Skeletal muscle satellite cell (primary cell): ENCODE measurements at regions not wholly inside any gene's neighbourhood (a gene's known extent, or its start where the extent isn't known, plus 50 kb on each side); places are given as distances from the start of the nearest gene placed in this dataset.

Experiments
- H3K27me3 ChIP-seq: 2 replicates; pipeline ENCODE4 v1.7.0; 2013; ENCODE audit warnings: low read length; ENCODE audit not compliant: control insufficient read depth, insufficient read depth
- H3K36me3 ChIP-seq: 2 replicates; pipeline ENCODE4 v1.7.0; 2013; ENCODE audit warnings: mild to moderate bottlenecking, control low read depth, low read length; ENCODE audit not compliant: insufficient read depth
- H3K4me1 ChIP-seq: 2 replicates; pipeline ENCODE4 v1.7.0; 2013; ENCODE audit warnings: low read length; ENCODE audit not compliant: control insufficient read depth, insufficient read depth
- H3K4me2 ChIP-seq: 2 replicates; pipeline ENCODE4 v1.7.0; 2013; ENCODE audit warnings: mild to moderate bottlenecking, low read length
- H3K4me3 ChIP-seq: 2 replicates; pipeline ENCODE4 v1.7.0; 2013; ENCODE audit warnings: low read length
- H3K9ac ChIP-seq: 2 replicates; pipeline ENCODE4 v1.7.0; 2013; ENCODE audit warnings: mild to moderate bottlenecking, low read depth, low read length, moderate library complexity
- H3K9me3 ChIP-seq: replicated peaks from 2 replicates; pipeline ENCODE4 v1.7.0; 2013; ENCODE audit warnings: mild to moderate bottlenecking, control low read depth, low read length

GRCh38 chr16:85169333-85170065 is 57.2 kb upstream of the CIBAR2 start:
- peak overlapping the region; percentile 39 for H3K9ac ChIP-seq
- H3K4me2 ChIP-seq, result peak overlapping the region; percentile 98
- peak overlapping the region; percentile 76 for H3K4me3 ChIP-seq
- H3K36me3 ChIP-seq, result no peaks in the 10 kb centered on the region
- H3K4me1 ChIP-seq, result peaks cover 65% of the 10 kb centered on the region
- no peaks in the 10 kb centered on the region for H3K27me3 ChIP-seq
- H3K9me3 ChIP-seq, result no peaks in the 10 kb centered on the region

- Histone ChIP-seq H3K9me3 (no peaks in the 10 kb centered on the region), H3K4me3 (peak overlapping the region; percentile 76), H3K27me3 (no peaks in the 10 kb centered on the region), H3K4me2 (peak overlapping the region; percentile 98), H3K36me3 (no peaks in the 10 kb centered on the region), H3K4me1 (peaks cover 71% of the 10 kb centered on the region), H3K9ac (peak overlapping the region; percentile 39)
These were observed 57.8 kb upstream of the CIBAR2 start for GRCh38 chr16:85170066-85170491.

GRCh38 chr16:85170590-85171003 is 58.3 kb upstream of the CIBAR2 start:
- Histone ChIP-seq H3K36me3 (no peaks in the 10 kb centered on the region), H3K27me3 (no peaks in the 10 kb centered on the region), H3K9me3 (no peaks in the 10 kb centered on the region), H3K9ac (no peak overlapping the region), H3K4me1 (peaks cover 76% of the 10 kb centered on the region), H3K4me3 (peak overlapping the region; percentile 76), H3K4me2 (peak overlapping the region; percentile 98)

GRCh38 chr16:85171004-85171758 is 58.9 kb upstream of the CIBAR2 start:
- Histone ChIP-seq H3K27me3 (no peaks in the 10 kb centered on the region), H3K4me3 (peak overlapping the region; percentile 76), H3K4me1 (peaks cover 77% of the 10 kb centered on the region), H3K36me3 (no peaks in the 10 kb centered on the region), H3K9ac (peak overlapping the region; percentile 78), H3K4me2 (peak overlapping the region; percentile 98), H3K9me3 (no peaks in the 10 kb centered on the region)

GRCh38 chr16:85171759-85172454 is 59.6 kb upstream of the CIBAR2 start:
- no peaks in the 10 kb centered on the region for H3K9me3 ChIP-seq
- H3K4me3 ChIP-seq, result peak overlapping the region; percentile 76
- peak overlapping the region; percentile 98 for H3K4me2 ChIP-seq
- H3K4me1 ChIP-seq, result peaks cover 77% of the 10 kb centered on the region
- no peaks in the 10 kb centered on the region for H3K27me3 ChIP-seq
- H3K36me3 ChIP-seq, result no peaks in the 10 kb centered on the region
- peak overlapping the region; percentile 78 for H3K9ac ChIP-seq

- H3K9me3 ChIP-seq, result no peaks in the 10 kb centered on the region
- peaks cover 78% of the 10 kb centered on the region for H3K4me1 ChIP-seq
- H3K4me2 ChIP-seq, result peak overlapping the region; percentile 98
- H3K27me3 ChIP-seq, result no peaks in the 10 kb centered on the region
- H3K36me3 ChIP-seq, result peaks cover 2% of the 10 kb centered on the region
- peak overlapping the region; percentile 76 for H3K4me3 ChIP-seq
- H3K9ac ChIP-seq, result peak overlapping the region; percentile 78
These were observed 60.3 kb upstream of the CIBAR2 start for GRCh38 chr16:85172455-85173145.

GRCh38 chr16:85173146-85173980 is 61.1 kb upstream of the CIBAR2 start:
- peak overlapping the region; percentile 76 for H3K4me3 ChIP-seq
- peaks cover 5% of the 10 kb centered on the region for H3K36me3 ChIP-seq
- H3K9me3 ChIP-seq, result no peaks in the 10 kb centered on the region
- H3K4me1 ChIP-seq, result peaks cover 76% of the 10 kb centered on the region
- H3K27me3 ChIP-seq, result no peaks in the 10 kb centered on the region
- peak overlapping the region; percentile 98 for H3K4me2 ChIP-seq
- peak overlapping the region; percentile 81 for H3K9ac ChIP-seq

- H3K4me3 ChIP-seq, result peak overlapping the region; percentile 76
- peak overlapping the region; percentile 98 for H3K4me2 ChIP-seq
- H3K4me1 ChIP-seq, result peaks cover 72% of the 10 kb centered on the region
- H3K9me3 ChIP-seq, result no peaks in the 10 kb centered on the region
- H3K27me3 ChIP-seq, result no peaks in the 10 kb centered on the region
- peak overlapping the region; percentile 81 for H3K9ac ChIP-seq
- H3K36me3 ChIP-seq, result peaks cover 5% of the 10 kb centered on the region
These were observed 61.9 kb upstream of the CIBAR2 start for GRCh38 chr16:85173981-85174751.

GRCh38 chr16:85174871-85175723 is 62.8 kb upstream of the CIBAR2 start:
- H3K4me3 ChIP-seq, result peak overlapping the region; percentile 76
- no peaks in the 10 kb centered on the region for H3K9me3 ChIP-seq
- no peaks in the 10 kb centered on the region for H3K27me3 ChIP-seq
- H3K4me1 ChIP-seq, result peaks cover 67% of the 10 kb centered on the region
- H3K36me3 ChIP-seq, result peaks cover 5% of the 10 kb centered on the region
- H3K4me2 ChIP-seq, result peak overlapping the region; percentile 98
- H3K9ac ChIP-seq, result peak overlapping the region; percentile 81
